ENCODE measurements at regions not wholly inside any gene's neighbourhood (a gene's known extent, or its start where the extent isn't known, plus 50 kb on each side); places are given as distances from the start of the nearest gene placed in this dataset.

- no peak for TF ChIP-seq CTCF (IDR thresholded peaks at IDR 0.05; ENCODE audit: low read depth, low read length)
- no peak for DNase-seq (ENCODE audit: extremely low read depth, low read depth)
These were observed 54.1 kb downstream of the IRF2BPL start for GRCh38 chr14:76974365-76974764.

- no peak for DNase-seq (ENCODE audit: extremely low read depth, low read depth)
- TF ChIP-seq CTCF (IDR thresholded peaks at IDR 0.05; ENCODE audit: low read depth, low read length): no peak
These were observed 57.0 kb downstream of the IRF2BPL start for GRCh38 chr14:76971549-76971948.

- no peak for TF ChIP-seq CTCF (IDR thresholded peaks at IDR 0.05; ENCODE audit: low read depth, low read length)
- DNase-seq (ENCODE audit: extremely low read depth, low read depth): no peak
These were observed 59.9 kb downstream of the IRF2BPL start for GRCh38 chr14:76968621-76969063.

GRCh38 chr14:76967788-76968187 lies 60.7 kb downstream of the IRF2BPL start:
- TF ChIP-seq CTCF (IDR thresholded peaks at IDR 0.05; ENCODE audit: low read depth, low read length): no peak

GRCh38 chr14:76965232-76965631 lies 63.3 kb downstream of the IRF2BPL start:
- DNase-seq (ENCODE audit: extremely low read depth, low read depth): no peak
- TF ChIP-seq CTCF (IDR thresholded peaks at IDR 0.05; ENCODE audit: low read depth, low read length): no peak

More at GRCh38 chr14:76967788-76968187, 60.7 kb downstream of the IRF2BPL start:
- no peak for DNase-seq (ENCODE audit: extremely low read depth, low read depth)

GRCh38 chr14:76964695-76965094 lies 63.8 kb downstream of the IRF2BPL start:
- DNase-seq (ENCODE audit: extremely low read depth, low read depth): no peak
- no peak for TF ChIP-seq CTCF (IDR thresholded peaks at IDR 0.05; ENCODE audit: low read depth, low read length)

- no peak for DNase-seq (ENCODE audit: extremely low read depth, low read depth)
- TF ChIP-seq CTCF (IDR thresholded peaks at IDR 0.05; ENCODE audit: low read depth, low read length): no peak
These were observed 65.1 kb downstream of the IRF2BPL start for GRCh38 chr14:76963372-76963771.
